GM23338 (cell line): ENCODE measurements at regions not wholly inside any gene's neighbourhood (a gene's known extent, or its start where the extent isn't known, plus 50 kb on each side); places are given as distances from the start of the nearest gene placed in this dataset.

Experiments used
- ATAC-seq: fragments of 200-7000 bp; cut with Tn5 transposase; 3 replicates; pipeline ENCODE4 v1.9.1; 2020
- DNase-seq: peaks from one replicate; pipeline ENCODE4 v3.0.0-alpha.2; 2015; ENCODE audit warnings: low spot score
- H2AFZ ChIP-seq: fragments of 200-600 bp; sonication (generic); 2 replicates; pipeline ENCODE4 v1.8.0; 2016; ENCODE audit warnings: antibody characterized with exemption, mild to moderate bottlenecking, moderate library complexity
- H3F3A ChIP-seq: fragments of 200-600 bp; sonication (generic); replicated peaks from 2 replicates; pipeline ENCODE4 v1.8.0; 2017; ENCODE audit warnings: antibody characterized with exemption, mixed run types, low read depth
- H3K27ac ChIP-seq: fragments of 200-600 bp; sonication (generic); 2 replicates; pipeline ENCODE4 v1.6.1; 2016; ENCODE audit warnings: low read depth
- H3K27me3 ChIP-seq: fragments of 200-600 bp; sonication (generic); 2 replicates; pipeline ENCODE4 v1.8.0; 2016; ENCODE audit warnings: mild to moderate bottlenecking, mixed run types, moderate library complexity; ENCODE audit not compliant: insufficient read depth
- H3K36me3 ChIP-seq: fragments of 200-600 bp; sonication (generic); 2 replicates; pipeline ENCODE4 v1.8.0; 2016; ENCODE audit warnings: mild to moderate bottlenecking; ENCODE audit not compliant: insufficient read depth
- H3K4me1 ChIP-seq: fragments of 200-600 bp; sonication (generic); 2 replicates; pipeline ENCODE4 v1.8.0; 2016; ENCODE audit warnings: mild to moderate bottlenecking, moderate library complexity; ENCODE audit not compliant: insufficient read depth
- H3K4me2 ChIP-seq: fragments of 200-600 bp; sonication (generic); 2 replicates; pipeline ENCODE4 v1.7.1; 2017; ENCODE audit warnings: mixed run types
- H3K4me3 ChIP-seq: fragments of 200-600 bp; sonication (generic); 2 replicates; pipeline ENCODE4 v1.6.1; 2016; ENCODE audit warnings: mixed run types
- H3K79me2 ChIP-seq: fragments of 200-600 bp; sonication (generic); replicated peaks from 2 replicates; pipeline ENCODE4 v1.8.0; 2017; ENCODE audit warnings: mild to moderate bottlenecking; ENCODE audit not compliant: insufficient read depth
- H3K9me2 ChIP-seq: fragments of 200-600 bp; sonication (generic); 2 replicates; pipeline ENCODE4 v1.8.0; 2017; ENCODE audit not compliant: insufficient read depth
- H4K20me1 ChIP-seq: fragments of 200-600 bp; sonication (generic); replicated peaks from 2 replicates; pipeline ENCODE4 v1.8.0; 2017; ENCODE audit warnings: mild to moderate bottlenecking; ENCODE audit not compliant: insufficient read depth
- H3K27ac Mint-ChIP-seq: 2 replicates; pipeline ENCODE4 v1.8.0; 2020; ENCODE audit warnings: inconsistent platforms, mild to moderate bottlenecking, moderate library complexity, mixed read lengths
- H3K27me3 Mint-ChIP-seq: 3 replicates; pipeline ENCODE4 v1.8.0; 2022; ENCODE audit warnings: low read depth, mild to moderate bottlenecking, moderate library complexity, mixed read lengths, inconsistent platforms; ENCODE audit not compliant: insufficient read depth, poor library complexity
- H3K36me3 Mint-ChIP-seq: 3 replicates; pipeline ENCODE4 v1.8.0; 2021; ENCODE audit warnings: low read depth, mild to moderate bottlenecking, inconsistent platforms, moderate library complexity, mixed read lengths
- H3K4me1 Mint-ChIP-seq: 3 replicates; pipeline ENCODE4 v1.8.0; 2020; ENCODE audit warnings: mild to moderate bottlenecking, inconsistent platforms, mixed read lengths
- H3K4me3 Mint-ChIP-seq: 3 replicates; pipeline ENCODE4 v1.8.0; 2021; ENCODE audit warnings: moderate library complexity, mild to moderate bottlenecking, inconsistent platforms, mixed read lengths
- H3K9me3 Mint-ChIP-seq: 3 replicates; pipeline ENCODE4 v1.8.0; 2020; ENCODE audit warnings: moderate library complexity, mild to moderate bottlenecking, inconsistent platforms, mixed read lengths
- ETS1 ChIP-seq: IDR thresholded peaks from 2 replicates; pipeline ENCODE4 v1.6.1; 2016; ENCODE audit warnings: antibody characterized with exemption
- EZH2 ChIP-seq: fragments of 200-600 bp; sonication (generic); IDR thresholded peaks from one replicate; pipeline ENCODE4 v1.8.0; 2017; ENCODE audit warnings: antibody characterized with exemption, mild to moderate bottlenecking, low read depth; ENCODE audit not compliant: unreplicated experiment
- POLR2AphosphoS5 ChIP-seq: IDR thresholded peaks from 2 replicates; pipeline ENCODE4 v1.6.1; 2016; ENCODE audit warnings: antibody characterized with exemption, low read depth
- STAT1 ChIP-seq: IDR thresholded peaks from one replicate; pipeline ENCODE4 v1.6.1; 2016; ENCODE audit warnings: antibody characterized with exemption; ENCODE audit not compliant: unreplicated experiment
- ZNF331 ChIP-seq: fragments of 250-450 bp; sonication (Bioruptor Pico); IDR thresholded peaks from 2 replicates; pipeline ENCODE4 v1.5.0; 2020; ENCODE audit warnings: low read depth, mild to moderate bottlenecking, moderate library complexity
- TF ChIP-seq, protein P1 (sequence below): fragments of 250-450 bp; sonication (Bioruptor Pico); IDR thresholded peaks from 2 replicates; pipeline ENCODE4 v1.5.0; 2020; ENCODE audit warnings: mild to moderate bottlenecking, moderate library complexity

DNA sequence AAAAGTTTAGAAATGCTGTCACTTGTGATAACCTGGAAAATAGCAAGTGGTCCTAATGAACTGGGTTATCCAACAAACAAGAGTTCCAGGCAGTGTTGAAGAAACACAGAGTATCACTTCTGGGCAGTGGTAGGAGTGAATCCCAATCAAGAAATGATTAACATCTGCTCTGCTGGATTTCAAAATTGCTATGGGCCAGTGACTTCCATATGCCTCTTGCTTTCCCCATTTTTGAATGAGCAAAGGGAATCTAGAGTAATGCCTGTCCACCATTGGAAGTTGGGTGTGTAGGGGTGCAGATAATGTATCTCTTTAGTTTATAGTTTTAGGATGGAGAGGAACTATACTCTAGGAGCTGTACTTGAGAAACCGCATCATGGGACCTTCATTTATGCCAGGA lies 236.5 kb downstream of the RPLP1 start (continued):
- TF ChIP-seq, protein P1, sequence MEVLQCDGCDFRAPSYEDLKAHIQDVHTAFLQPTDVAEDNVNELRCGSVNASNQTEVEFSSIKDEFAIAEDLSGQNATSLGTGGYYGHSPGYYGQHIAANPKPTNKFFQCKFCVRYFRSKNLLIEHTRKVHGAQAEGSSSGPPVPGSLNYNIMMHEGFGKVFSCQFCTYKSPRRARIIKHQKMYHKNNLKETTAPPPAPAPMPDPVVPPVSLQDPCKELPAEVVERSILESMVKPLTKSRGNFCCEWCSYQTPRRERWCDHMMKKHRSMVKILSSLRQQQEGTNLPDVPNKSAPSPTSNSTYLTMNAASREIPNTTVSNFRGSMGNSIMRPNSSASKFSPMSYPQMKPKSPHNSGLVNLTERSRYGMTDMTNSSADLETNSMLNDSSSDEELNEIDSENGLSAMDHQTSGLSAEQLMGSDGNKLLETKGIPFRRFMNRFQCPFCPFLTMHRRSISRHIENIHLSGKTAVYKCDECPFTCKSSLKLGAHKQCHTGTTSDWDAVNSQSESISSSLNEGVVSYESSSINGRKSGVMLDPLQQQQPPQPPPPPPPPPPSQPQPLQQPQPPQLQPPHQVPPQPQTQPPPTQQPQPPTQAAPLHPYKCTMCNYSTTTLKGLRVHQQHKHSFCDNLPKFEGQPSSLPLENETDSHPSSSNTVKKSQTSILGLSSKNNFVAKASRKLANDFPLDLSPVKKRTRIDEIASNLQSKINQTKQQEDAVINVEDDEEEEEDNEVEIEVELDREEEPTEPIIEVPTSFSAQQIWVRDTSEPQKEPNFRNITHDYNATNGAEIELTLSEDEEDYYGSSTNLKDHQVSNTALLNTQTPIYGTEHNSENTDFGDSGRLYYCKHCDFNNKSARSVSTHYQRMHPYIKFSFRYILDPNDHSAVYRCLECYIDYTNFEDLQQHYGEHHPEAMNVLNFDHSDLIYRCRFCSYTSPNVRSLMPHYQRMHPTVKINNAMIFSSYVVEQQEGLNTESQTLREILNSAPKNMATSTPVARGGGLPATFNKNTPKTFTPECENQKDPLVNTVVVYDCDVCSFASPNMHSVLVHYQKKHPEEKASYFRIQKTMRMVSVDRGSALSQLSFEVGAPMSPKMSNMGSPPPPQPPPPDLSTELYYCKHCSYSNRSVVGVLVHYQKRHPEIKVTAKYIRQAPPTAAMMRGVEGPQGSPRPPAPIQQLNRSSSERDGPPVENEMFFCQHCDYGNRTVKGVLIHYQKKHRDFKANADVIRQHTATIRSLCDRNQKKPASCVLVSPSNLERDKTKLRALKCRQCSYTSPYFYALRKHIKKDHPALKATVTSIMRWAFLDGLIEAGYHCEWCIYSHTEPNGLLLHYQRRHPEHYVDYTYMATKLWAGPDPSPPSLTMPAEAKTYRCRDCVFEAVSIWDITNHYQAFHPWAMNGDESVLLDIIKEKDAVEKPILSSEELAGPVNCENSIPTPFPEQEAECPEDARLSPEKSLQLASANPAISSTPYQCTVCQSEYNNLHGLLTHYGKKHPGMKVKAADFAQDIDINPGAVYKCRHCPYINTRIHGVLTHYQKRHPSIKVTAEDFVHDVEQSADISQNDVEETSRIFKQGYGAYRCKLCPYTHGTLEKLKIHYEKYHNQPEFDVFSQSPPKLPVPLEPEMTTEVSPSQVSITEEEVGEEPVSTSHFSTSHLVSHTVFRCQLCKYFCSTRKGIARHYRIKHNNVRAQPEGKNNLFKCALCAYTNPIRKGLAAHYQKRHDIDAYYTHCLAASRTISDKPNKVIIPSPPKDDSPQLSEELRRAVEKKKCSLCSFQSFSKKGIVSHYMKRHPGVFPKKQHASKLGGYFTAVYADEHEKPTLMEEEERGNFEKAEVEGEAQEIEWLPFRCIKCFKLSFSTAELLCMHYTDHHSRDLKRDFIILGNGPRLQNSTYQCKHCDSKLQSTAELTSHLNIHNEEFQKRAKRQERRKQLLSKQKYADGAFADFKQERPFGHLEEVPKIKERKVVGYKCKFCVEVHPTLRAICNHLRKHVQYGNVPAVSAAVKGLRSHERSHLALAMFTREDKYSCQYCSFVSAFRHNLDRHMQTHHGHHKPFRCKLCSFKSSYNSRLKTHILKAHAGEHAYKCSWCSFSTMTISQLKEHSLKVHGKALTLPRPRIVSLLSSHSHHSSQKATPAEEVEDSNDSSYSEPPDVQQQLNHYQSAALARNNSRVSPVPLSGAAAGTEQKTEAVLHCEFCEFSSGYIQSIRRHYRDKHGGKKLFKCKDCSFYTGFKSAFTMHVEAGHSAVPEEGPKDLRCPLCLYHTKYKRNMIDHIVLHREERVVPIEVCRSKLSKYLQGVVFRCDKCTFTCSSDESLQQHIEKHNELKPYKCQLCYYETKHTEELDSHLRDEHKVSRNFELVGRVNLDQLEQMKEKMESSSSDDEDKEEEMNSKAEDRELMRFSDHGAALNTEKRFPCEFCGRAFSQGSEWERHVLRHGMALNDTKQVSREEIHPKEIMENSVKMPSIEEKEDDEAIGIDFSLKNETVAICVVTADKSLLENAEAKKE (CRISPR knock-in tag): no peak

DNA sequence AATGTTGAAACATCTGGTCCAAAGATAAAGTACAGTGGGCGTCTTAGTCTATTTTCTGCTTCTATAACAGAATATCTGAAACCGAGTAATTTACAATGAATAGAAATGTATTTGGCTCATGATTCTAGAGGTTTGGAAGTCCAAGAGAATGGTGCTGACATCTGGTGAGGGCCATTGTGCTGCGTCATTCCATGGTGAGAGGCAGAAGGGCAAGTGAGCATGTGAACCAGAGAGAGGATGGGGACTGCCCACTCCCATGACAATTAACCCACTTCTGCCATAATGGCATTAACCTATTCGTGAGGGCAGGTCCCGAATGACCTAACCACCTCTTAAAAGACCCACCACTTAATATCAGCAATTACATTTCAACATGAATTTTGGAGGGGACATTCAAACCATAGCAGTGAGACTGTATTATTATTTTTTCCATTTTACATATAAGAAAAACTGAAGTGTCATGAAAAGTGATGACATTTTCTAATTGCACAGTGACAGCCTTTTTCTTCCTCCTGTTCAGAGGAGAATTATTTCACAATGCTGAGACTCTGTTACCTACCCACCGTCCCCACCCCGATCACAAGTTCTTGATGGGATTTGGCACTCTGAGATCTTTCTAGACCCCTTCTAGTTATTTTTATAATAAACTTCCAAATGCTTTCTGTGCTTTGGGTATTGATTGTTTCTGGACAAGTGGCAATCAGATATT lies 238.8 kb downstream of the RPLP1 start:
- Mint-ChIP-seq H3K27me3 (peaks cover 8% of the 10 kb centered on the region), H3K9me3 (peaks cover 21% of the 10 kb centered on the region), H3K36me3 (peaks cover 5% of the 10 kb centered on the region; the same call in 2 of the 3 replicates), H3K27ac (no peak overlapping the region), H3K4me3 (no peak overlapping the region), H3K4me1 (no peaks in the 10 kb centered on the region)
- Histone ChIP-seq H2AFZ (no peak overlapping the region), H3K4me1 (no peaks in the 10 kb centered on the region), H3K9me2 (0 out of 2 replicates have a peak, but pooled peaks cover 6% of the 10 kb centered on the region), H3K79me2 (no peaks in the 10 kb centered on the region), H3K36me3 (no peaks in the 10 kb centered on the region), H4K20me1 (no peaks in the 10 kb centered on the region), H3K4me3 (no peak overlapping the region), H3K27ac (no peak overlapping the region), H3K27me3 (no peaks in the 10 kb centered on the region), H3F3A (no peaks in the 10 kb centered on the region), H3K4me2 (no peak overlapping the region)
- DNase-seq (no peak), ATAC-seq (no peak)
- no peak for TF ChIP-seq ETS1
- no peak for TF ChIP-seq POLR2AphosphoS5
- TF ChIP-seq ZNF331 (CRISPR knock-in tag): no peak
- no peak for TF ChIP-seq STAT1
- TF ChIP-seq EZH2: no peak
- TF ChIP-seq, protein P1 (CRISPR knock-in tag): no peak
